Suppressor macrophage treated with lipopolysaccharide for 1 hour (primary cell): ENCODE measurements at regions not wholly inside any gene's neighbourhood (a gene's known extent, or its start where the extent isn't known, plus 50 kb on each side); places are given as distances from the start of the nearest gene placed in this dataset.

Source experiments
- DNase-seq, 3 donors: peaks; one replicate each; pipeline ENCODE4 v3.0.0-alpha.2; 2020 to 2022

GRCh38 chr2:5304640-5305039 is 387.5 kb upstream of the SOX11 start:
- DNase-seq = no peak

GRCh38 chr2:5315041-5315440 is 377.1 kb upstream of the SOX11 start:
- no peak for DNase-seq

- DNase-seq = no peak
Measured at GRCh38 chr2:5315512-5315911, 376.7 kb upstream of the SOX11 start.

- DNase-seq = no peak
Measured at GRCh38 chr2:5316001-5316490, 376.1 kb upstream of the SOX11 start.

- no peak for DNase-seq
Measured at GRCh38 chr2:5319493-5319892, 372.7 kb upstream of the SOX11 start.

- no peak for DNase-seq
Measured at GRCh38 chr2:5322396-5322795, 369.8 kb upstream of the SOX11 start.

DNA sequence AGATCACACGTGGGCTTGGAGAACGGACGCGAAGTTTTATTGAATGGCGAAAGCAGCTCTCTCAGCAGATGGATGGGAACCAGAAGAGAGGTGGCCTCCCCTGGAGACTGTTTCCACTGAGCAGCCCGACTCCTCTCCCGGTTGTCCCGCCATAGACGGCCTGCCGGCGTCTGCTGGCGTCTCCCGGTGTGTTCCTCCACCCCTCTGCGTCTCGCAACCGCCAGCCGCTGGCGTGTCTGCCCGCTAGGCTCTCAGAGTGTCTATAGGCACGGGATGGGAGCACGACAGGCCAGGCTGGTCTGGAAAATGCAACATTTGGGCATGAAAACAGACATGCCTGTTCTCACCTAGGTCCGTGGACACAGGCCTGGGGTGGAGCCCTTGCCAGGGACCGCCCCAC is 366.7 kb upstream of the SOX11 start:
- no peak for DNase-seq

DNA sequence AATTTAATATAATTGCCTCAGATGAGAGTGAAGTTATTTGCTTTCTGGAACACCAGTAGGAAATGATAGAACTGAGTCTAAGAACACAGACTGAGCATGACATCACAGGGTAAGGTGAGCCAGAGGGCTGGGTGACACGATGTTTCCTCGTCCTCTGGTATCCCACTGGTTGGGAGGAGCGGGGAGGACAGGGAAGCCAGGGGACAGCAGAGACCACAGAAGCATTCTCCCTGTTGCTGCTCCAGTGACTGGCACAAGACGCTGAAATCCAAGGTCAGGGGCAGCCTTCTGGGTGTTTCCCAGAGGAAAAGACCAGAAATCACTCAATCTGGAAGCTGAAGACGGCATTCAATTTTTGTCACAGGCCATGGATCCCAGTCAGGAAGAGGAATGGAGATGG is 363.4 kb upstream of the SOX11 start:
- no peak for DNase-seq

DNA sequence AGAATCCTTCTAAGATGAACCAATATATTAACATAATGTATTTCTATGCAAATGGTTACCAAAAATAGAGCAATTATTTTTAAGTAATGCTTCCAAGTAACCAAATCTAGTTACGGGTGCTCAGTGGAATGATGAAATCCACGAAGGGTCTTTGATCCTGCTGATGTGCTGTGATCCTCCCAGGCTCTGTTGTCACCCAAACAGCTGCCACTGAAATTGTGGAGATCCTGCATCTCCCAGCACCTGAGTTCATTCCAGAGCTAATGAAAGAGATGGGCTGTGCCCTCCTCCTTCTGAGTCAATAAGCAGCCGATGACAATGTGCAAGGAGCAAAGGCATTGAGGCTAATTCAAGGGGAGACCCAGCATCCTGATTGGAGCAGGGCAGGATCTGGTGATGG is 362.4 kb upstream of the SOX11 start:
- DNase-seq = no peak

DNA sequence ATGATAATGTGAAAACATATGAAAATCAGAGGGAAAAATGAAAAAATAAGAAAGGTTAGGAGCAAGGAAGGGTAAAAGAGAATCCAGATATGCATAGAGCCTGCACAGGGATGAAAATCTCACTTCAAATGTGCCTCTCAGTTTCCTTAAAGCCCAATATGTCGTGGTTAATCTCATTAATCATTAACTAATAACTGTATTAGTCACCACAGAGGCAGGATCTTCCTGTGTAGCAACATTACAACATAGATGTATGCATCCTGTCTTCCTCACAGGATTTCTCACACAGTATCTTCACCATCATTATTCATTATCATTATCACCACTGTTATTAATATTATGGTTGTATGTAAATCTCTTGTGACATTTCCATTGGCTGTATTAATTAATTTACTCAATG is 361.2 kb upstream of the SOX11 start:
- no peak for DNase-seq

DNA sequence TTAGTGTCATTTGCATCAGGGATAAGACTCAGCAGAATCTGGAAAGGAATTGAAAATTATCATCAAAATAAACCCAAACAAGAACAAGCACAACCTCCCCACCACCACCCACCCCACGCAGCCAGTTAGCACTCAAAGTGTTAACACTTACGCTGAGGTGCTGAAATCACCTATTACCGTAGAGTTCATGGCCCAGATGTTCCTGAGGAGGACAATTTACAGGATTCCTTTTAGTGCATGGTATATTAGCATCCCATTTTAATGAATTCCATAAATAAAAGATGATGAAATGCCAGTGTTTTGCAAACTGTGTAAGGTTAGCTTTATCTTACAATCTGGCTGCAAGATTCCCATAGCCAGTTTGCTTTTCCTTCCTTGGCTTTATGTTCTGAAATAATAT is 359.3 kb upstream of the SOX11 start:
- no peak for DNase-seq

- DNase-seq = no peak
Measured at GRCh38 chr2:5339473-5339872, 352.7 kb upstream of the SOX11 start.

DNA sequence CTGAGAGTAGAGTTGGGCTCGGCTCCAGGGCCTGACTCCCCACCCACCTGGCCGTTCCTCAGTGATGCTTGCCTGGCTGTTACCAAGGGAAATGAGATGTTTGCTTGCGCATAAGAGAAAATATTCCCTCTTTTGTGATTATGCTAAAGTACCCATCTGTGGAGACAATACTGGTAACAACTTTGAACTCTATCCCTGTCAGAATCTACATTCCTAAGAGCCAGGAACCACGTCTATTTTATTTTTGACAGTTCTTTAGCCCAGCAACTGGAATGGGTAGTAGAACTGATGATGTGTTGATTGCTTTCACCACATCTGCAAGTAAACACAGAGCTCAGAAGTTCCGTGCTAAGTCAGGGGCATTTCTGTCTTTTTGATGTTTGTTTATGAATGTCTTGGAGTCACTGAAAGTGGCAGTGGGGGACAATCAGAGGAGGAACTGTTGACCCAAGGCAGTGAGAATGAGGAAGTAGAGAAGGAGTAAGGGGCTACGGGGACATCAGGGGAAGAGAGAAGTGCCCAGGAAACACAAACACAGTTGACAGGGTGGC is 348.3 kb upstream of the SOX11 start:
- no peak for DNase-seq

DNA sequence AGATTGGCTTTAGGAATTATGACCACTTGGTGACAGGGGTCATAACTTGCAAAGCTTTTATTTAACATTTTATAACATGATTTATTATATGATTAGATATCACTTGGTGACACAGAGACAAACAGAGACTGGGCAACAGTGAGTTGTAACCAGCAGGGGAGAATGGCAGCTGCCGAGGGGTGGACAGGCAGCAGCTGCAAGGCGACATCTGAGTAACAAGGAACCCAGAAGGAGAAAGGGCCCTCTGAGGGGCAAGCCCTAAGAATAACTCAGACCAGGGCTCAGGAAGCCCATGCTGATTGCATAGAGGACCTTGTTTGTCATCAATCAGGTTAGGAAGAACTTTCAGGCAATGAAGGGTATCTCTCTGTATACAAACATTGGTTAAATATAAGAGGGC is 339.9 kb upstream of the SOX11 start:
- no peak for DNase-seq

- no peak for DNase-seq
Measured at GRCh38 chr2:5353565-5353964, 338.6 kb upstream of the SOX11 start.

GRCh38 chr2:5359397-5359796 is 332.8 kb upstream of the SOX11 start:
- DNase-seq = no peak

DNA sequence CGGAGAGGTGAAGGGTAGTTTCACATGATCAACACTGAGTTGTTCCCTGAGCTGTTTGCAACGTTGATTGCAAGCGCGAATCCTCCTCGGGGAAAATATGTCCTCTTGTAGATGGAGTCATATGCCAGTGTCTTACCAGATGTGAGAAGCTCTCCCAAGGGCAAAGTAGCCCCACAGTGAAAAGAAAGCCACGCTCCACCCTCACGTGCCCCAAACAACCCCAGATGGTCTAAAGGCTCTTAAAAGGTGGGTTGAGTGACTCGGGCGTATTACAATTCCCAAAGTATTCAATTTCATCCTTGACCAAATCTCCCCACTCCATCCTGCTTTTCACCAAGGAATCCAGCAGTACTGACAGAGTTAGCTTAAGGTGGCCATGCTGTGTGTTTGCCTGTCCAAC is 332.1 kb upstream of the SOX11 start:
- no peak for DNase-seq

- no peak for DNase-seq
Measured at GRCh38 chr2:5364361-5364760, 327.8 kb upstream of the SOX11 start.

DNA sequence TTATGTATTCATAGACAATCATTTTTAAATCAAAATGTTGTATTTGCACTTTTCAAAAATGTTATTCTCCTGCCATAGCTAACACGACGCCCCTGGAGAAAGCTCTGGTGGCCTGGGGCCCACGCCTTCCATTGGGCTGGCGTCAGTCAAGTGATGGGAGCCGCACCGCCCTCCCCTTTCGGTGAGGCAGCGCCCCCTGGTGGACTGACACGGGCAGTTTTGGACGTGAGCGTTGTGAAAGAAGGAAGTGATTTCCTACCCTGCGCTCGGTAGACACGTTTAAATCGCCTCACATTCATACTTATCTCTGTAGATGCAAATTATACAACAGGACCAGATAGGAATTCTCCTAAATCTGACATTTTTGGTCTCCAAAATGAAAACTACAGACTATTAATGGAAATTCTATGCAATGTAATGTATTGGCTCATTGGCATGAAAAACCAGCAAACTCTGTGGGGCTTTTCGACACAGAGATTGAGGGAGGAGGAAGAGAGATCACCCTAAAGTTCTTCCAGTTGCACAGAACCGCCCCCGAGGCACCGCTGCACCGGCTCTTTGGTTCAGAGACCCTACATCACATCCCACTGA is 326.2 kb upstream of the SOX11 start:
- DNase-seq = peak; percentile 66 to 85 (median 68)

DNA sequence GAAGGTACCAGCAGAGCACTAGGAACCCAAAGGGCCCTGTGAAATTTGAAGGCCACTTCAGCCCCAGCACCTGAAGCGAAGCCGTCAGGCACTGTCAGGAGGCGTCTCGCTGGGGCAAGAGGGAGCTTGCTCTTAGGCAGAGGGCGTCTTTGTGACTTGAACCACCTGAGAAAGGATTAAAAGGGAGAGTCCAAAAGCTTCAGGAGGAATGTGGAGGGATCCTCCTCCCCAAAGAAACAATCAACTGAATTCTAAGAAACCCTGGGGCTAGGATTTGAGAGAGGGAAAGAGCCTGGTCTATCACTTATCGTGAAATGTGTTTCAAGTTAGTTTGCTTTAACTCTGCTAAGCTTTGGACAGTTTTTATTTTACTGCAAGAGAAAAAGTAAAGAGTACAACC is 324.9 kb upstream of the SOX11 start:
- no peak for DNase-seq

GRCh38 chr2:5368263-5368662 is 323.9 kb upstream of the SOX11 start:
- DNase-seq = no peak

DNA sequence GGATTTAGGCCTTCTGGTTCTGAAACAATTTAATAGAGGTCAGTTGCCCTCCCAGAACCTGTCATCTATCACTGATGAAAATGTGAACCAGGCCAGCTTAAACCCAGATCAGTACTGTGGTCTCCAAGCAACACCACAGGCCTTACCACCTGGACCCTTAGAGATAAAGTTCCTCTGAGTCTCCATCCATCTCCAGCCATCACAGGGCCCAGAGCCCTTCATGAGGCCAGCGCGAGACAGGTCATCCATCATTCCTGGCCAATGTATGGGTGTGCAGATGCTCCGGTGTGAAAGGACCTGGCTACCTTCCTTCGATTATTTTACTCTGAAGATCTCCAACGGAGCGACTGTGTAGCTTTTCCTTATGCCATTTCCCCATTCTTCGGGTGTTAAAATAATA is 322.7 kb upstream of the SOX11 start:
- no peak for DNase-seq

- no peak for DNase-seq
Measured at GRCh38 chr2:5370158-5370557, 322.0 kb upstream of the SOX11 start.

DNA sequence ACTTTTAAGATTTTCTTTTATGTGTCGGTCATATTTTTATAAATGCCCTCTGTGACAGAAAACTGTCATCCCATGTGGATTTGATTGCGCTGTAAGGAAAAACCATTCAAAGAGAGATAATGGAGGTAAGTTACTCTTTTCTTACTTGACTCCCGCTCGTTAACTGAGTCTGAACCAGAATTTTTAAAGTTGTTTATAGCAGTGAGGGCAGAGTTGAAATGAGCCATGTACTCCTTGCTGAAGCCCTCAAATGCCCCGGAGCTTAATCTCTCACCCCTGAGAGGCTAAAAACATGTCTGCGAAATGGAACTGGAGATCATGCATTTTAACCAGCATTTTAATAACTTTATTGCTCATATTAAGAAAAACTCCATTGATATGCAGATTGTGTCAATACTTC is 320.0 kb upstream of the SOX11 start:
- no peak for DNase-seq

DNA sequence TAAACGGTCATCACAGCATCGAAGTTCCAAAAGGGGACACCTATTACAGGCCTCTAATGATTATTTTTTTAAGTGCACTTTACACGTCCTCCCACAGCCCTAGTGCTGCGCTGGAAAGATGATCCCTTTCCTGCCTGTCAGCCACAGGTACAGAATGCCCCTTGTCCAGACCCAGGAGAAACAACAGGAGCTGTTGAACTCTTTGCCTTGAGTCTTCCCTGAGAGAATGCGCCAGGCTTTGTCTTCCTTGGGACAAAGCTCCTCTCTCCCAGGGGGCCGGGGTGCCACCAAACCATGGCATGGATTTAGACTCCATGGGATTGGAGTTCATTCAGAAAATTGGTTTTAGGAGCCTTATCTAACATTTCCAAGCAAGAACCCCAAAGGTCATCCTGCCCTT is 319.0 kb upstream of the SOX11 start:
- no peak for DNase-seq
